ENCODE measurements at regions not wholly inside any gene's neighbourhood (a gene's known extent, or its start where the extent isn't known, plus 50 kb on each side); places are given as distances from the start of the nearest gene placed in this dataset.

DNA sequence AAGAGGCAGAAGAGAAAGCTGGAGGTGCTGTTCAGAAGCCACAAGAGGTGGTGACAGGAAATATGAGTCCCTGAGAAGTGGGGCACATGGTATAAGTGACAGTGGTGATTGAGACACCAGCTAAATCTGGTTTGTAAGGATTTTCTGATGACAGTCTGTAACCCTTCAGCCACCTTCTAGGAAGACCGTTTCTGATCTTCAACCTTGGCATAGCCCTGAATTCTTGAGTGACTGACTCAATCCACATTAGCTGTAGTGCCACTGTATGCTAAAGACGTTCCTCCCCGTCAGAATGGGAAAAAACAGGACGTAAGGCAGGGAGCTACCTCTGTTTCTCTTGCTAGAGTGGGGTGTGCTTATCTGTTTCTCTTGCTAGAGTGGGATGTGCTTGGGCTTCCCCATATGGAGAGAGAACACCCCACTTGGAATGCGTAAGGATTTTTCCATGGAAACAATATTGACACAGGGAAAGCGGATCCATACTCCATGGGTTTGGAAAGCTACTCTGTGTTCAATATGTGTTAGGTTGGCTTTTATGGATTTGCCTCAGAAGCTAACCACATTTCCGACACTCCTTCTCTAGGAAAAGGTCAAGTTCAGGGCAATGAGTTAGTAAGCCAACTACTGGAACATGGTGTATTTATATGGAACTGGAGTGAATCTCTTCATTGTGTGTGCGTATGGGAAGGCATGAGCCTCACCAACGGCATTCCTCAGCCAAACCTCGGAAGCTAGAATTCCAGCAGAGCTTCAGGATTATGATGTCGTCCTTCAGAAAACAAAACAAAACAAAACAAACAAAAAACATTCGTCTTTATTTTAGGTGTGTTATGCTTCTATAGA is 948.8 kb upstream of the SLC10A2 start:
- no peak for TF ChIP-seq MAFK (IDR thresholded peaks at IDR 0.05; ENCODE audit: low read depth, low read length)
- TF ChIP-seq, protein P1, sequence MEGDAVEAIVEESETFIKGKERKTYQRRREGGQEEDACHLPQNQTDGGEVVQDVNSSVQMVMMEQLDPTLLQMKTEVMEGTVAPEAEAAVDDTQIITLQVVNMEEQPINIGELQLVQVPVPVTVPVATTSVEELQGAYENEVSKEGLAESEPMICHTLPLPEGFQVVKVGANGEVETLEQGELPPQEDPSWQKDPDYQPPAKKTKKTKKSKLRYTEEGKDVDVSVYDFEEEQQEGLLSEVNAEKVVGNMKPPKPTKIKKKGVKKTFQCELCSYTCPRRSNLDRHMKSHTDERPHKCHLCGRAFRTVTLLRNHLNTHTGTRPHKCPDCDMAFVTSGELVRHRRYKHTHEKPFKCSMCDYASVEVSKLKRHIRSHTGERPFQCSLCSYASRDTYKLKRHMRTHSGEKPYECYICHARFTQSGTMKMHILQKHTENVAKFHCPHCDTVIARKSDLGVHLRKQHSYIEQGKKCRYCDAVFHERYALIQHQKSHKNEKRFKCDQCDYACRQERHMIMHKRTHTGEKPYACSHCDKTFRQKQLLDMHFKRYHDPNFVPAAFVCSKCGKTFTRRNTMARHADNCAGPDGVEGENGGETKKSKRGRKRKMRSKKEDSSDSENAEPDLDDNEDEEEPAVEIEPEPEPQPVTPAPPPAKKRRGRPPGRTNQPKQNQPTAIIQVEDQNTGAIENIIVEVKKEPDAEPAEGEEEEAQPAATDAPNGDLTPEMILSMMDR (conservative IDR thresholded peaks at IDR 0.05; ENCODE audit: low read depth, low read length) = no peak
- TF ChIP-seq POLR2A (IDR thresholded peaks at IDR 0.05; ENCODE audit: low read depth, low read length) = no peak
- no peak for TF ChIP-seq RCOR1 (IDR thresholded peaks at IDR 0.05; ENCODE audit: insufficient replicate concordance, low read length)
- TF ChIP-seq SMC3 (IDR thresholded peaks at IDR 0.05; ENCODE audit: low read depth, low read length) = no peak
- TF ChIP-seq USF2 (IDR thresholded peaks at IDR 0.05; ENCODE audit: low read depth, low read length) = no peak
- TF ChIP-seq MXI1 (IDR thresholded peaks at IDR 0.05; ENCODE audit: borderline replicate concordance, low read depth, low read length) = no peak
- no peak for TF ChIP-seq ELK1 (IDR thresholded peaks at IDR 0.05; ENCODE audit: borderline replicate concordance, low read depth, low read length)
- no peak for TF ChIP-seq CHD1 (IDR thresholded peaks at IDR 0.05; ENCODE audit: low read depth, low read length)
- TF ChIP-seq CEBPB (IDR thresholded peaks at IDR 0.05; ENCODE audit: low read depth, low read length) = no peak
- TF ChIP-seq MAZ (IDR thresholded peaks at IDR 0.05; ENCODE audit: borderline replicate concordance, low read depth, low read length) = no peak

Measured in IMR-90 (cell line).